ENCODE measurements at regions not wholly inside any gene's neighbourhood (a gene's known extent, or its start where the extent isn't known, plus 50 kb on each side); places are given as distances from the start of the nearest gene placed in this dataset.

DNA sequence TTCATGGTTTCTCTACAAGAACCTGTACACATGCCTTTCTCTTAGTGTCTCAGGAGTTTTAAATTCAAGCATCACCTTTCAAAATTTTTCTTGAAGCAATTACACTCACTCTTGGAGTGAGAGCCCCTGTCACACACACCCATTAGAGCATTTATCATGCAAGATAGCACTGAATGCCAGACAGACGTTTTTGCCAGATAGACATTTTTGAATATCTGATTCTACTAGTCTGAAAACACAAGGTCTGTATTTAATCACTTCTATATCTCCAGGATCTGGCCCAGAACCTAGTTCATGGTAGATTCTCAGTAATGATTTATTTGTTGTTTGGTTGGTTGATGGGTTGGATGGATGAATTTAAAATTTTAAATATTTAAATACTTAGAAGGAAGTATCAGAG is 60.9 kb upstream of the PDE1C start:
- no peak for DNase-seq

DNA sequence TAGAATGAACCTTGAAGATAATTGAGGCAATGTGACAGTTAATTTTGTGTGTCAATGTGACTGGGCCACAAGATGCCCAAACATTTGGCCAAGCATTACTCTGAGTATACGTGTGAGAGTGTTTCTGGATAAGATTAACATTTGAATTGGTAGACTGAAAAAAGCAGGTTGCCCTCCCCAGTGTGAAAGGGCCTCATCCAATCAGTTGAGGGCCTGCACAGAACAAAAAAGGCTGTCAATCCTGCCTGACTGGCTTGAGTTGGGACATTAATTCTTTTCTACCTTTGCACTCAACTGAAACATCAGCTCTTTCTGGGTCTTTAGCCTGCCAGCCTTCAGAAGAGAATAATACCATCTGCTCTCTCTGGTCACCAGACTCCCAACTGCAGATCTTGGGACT is 56.6 kb upstream of the PDE1C start:
- DNase-seq = no peak
